Psoas muscle (tissue), 7 donors: ENCODE measurements at regions not wholly inside any gene's neighbourhood (a gene's known extent, or its start where the extent isn't known, plus 50 kb on each side); places are given as distances from the start of the nearest gene placed in this dataset.
"Not testable (repeated sequence)": the region's sequence is repeated elsewhere in the genome, so short reads cannot be mapped to it uniquely, and the experiment has no call there.

Source experiments
- ATAC-seq, 4 donors: fragments of 200-7000 bp; cut with Tn5 transposase; one replicate each; pipeline ENCODE4 v1.9.1; 2020; ENCODE audit warnings: moderate library complexity in 3 of 4, mild to moderate bottlenecking in 2 of 4
- DNase-seq, 2 donors: peaks; one replicate each; pipeline ENCODE4 v3.0.0-alpha.2; 2020
- H3K27ac ChIP-seq: fragments of 200-600 bp; one replicate; pipeline ENCODE4 v1.8.0; 2022
- H3K27me3 ChIP-seq, 3 donors: fragments of 200-600 bp in 1 of 3; one replicate each; pipeline versions ENCODE4 v1.6.1 to v1.8.0; 2013 to 2022; ENCODE audit warnings: low read length in 2 of 3, mild to moderate bottlenecking in 2 of 3, moderate library complexity in 1 of 3; ENCODE audit not compliant: insufficient read depth in 3 of 3
- H3K36me3 ChIP-seq, 2 donors: fragments of 200-600 bp in 1 of 2; one replicate each; pipeline versions ENCODE4 v1.6.1 to v1.8.0; 2013 to 2022; ENCODE audit warnings: low read depth in 1 of 2, mild to moderate bottlenecking in 1 of 2, moderate library complexity in 1 of 2; ENCODE audit not compliant: insufficient read depth in 1 of 2
- H3K4me1 ChIP-seq: fragments of 200-600 bp; one replicate; pipeline ENCODE4 v1.8.0; 2022
- H3K4me3 ChIP-seq: fragments of 200-600 bp; one replicate; pipeline ENCODE4 v1.8.0; 2022; ENCODE audit warnings: mild to moderate bottlenecking
- H3K9me3 ChIP-seq: fragments of 200-600 bp; one replicate; pipeline ENCODE4 v1.8.0; 2022
- WGBS, 3 donors: extraction: QIAGEN DNeasy Blood & Tissue Kit; methylation state at CpG; one replicate each; pipeline versions ENCODE4 v1.1.6 to v1.1.7; 2013; 5-methylcytosine and 5-hydroxymethylcytosine counted together
- intact Hi-C, 2 donors: fragments of 100-400 bp; cut with DNase I; formaldehyde crosslinking; loops; one replicate each; pipeline versions ENCODE4 v1.11.0 to v1.14.2; 2022
- TF ChIP-seq, protein P1 (sequence below): fragments of 200-600 bp; IDR thresholded peaks from one replicate; pipeline ENCODE4 v1.8.0; 2022; ENCODE audit warnings: antibody characterized with exemption
- donor health status: healthy with polysubstance abuse.
- donor health status: DM: no; HTN: no; CAD: no; lungs with moderate emphysema.
- donor health status: Bipolar disorder and iron deficiency.
- donor health status: healthy.
- donor health status: DM: yes; HTN: yes; CAD: no.
- donor health status: DM: no; HTN: no; CAD: no.
- donor health status: DM: yes; HTN: yes; CAD: no.

DNA sequence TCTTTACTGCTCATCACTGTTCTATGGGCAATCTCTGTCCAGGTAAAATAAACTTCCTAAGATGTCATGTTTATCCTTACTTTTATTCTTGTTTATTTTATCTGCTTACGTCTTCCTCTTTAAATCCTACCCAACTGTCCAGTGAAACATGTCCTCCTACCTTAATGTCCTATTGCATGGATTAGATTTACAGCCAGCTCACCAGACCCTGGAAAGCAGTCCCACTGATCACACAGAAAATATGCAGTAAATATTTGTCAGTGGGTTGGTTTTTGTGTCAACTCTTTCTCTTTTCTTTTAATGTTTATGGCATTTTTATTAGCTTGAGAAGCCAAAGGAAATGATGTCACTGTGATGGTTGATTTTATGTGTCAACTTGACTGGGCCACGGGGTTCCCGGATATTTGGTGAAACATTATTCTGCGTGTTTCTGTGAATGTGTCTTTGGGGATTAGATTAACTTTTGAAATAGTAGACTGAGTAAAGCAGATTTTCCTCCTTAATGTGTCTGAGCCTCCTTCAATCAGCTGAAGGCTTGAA, 258.3 kb downstream of the SRGAP2C start:
- Histone ChIP-seq H3K27me3 (no peaks in the 10 kb centered on the region), H3K27ac (no peak overlapping the region), H3K4me3 (no peak overlapping the region), H3K36me3 (no peaks in the 10 kb centered on the region), H3K4me1 (no peaks in the 10 kb centered on the region), H3K9me3 (peaks cover 10% of the 10 kb centered on the region)
- intact Hi-C loops: no loop called here
- ATAC-seq (no peak), DNase-seq (no peak)
- TF ChIP-seq, protein P1, sequence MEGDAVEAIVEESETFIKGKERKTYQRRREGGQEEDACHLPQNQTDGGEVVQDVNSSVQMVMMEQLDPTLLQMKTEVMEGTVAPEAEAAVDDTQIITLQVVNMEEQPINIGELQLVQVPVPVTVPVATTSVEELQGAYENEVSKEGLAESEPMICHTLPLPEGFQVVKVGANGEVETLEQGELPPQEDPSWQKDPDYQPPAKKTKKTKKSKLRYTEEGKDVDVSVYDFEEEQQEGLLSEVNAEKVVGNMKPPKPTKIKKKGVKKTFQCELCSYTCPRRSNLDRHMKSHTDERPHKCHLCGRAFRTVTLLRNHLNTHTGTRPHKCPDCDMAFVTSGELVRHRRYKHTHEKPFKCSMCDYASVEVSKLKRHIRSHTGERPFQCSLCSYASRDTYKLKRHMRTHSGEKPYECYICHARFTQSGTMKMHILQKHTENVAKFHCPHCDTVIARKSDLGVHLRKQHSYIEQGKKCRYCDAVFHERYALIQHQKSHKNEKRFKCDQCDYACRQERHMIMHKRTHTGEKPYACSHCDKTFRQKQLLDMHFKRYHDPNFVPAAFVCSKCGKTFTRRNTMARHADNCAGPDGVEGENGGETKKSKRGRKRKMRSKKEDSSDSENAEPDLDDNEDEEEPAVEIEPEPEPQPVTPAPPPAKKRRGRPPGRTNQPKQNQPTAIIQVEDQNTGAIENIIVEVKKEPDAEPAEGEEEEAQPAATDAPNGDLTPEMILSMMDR: no peak
- 51 to 69% (median 56%) methylated on average over 4 of the region's 4 CpGs for WGBS, 3 donors

DNA sequence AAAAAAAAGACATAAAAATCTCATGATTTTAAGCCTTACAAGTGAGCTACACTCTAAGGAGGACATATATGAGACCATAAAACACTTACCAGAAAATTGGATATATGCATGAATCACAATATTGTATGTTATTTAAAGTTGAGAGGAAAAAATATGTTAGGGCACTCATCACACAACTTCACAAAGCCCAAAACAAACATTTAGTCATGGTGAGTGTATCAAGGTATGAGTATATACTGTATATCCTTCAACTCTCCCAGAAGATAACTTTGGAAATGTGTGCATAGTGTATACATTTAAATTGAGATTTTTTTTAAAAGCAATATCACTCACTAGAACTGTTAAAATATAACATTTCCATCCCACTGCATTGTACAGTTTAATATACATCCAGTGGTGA, 259.3 kb downstream of the SRGAP2C start:
- DNase-seq (no peak), ATAC-seq (no peak)
- Histone ChIP-seq H3K9me3 (peaks cover 7% of the 10 kb centered on the region), H3K4me1 (no peaks in the 10 kb centered on the region), H3K4me3 (no peak overlapping the region), H3K27me3 (no peaks in the 10 kb centered on the region), H3K27ac (no peak overlapping the region), H3K36me3 (no peaks in the 10 kb centered on the region)
- TF ChIP-seq, protein P1: no peak
- intact Hi-C loops: no loop called here

DNA sequence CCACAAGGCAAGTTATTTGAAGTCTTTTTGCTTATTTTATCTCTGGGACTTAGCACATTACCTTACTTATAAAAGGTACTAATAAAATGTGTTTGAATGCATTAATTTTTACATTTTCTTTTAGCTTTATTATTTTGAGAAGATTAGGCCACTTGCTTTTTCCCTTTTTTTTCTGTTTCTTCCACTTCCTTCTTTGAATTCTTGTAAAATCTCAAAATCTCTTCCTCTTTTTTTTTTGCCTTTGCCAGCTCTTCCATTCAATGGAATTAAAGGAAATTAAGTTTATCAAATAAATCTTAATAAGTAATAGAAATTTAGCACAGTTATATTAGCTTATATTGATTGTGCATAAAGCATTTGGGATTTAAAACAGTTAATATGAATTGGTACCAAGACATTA, 260.9 kb downstream of the SRGAP2C start:
- H3K4me1 ChIP-seq: no peaks in the 10 kb centered on the region
- H3K27ac ChIP-seq: no peak overlapping the region
- H3K9me3 ChIP-seq: no peaks in the 10 kb centered on the region
- intact Hi-C loops: no loop called here
- H3K4me3 ChIP-seq: no peak overlapping the region
- DNase-seq (no peak), ATAC-seq (no peak)
- H3K36me3 ChIP-seq: no peaks in the 10 kb centered on the region
- no peaks in the 10 kb centered on the region for H3K27me3 ChIP-seq
- TF ChIP-seq, protein P1: no peak

DNA sequence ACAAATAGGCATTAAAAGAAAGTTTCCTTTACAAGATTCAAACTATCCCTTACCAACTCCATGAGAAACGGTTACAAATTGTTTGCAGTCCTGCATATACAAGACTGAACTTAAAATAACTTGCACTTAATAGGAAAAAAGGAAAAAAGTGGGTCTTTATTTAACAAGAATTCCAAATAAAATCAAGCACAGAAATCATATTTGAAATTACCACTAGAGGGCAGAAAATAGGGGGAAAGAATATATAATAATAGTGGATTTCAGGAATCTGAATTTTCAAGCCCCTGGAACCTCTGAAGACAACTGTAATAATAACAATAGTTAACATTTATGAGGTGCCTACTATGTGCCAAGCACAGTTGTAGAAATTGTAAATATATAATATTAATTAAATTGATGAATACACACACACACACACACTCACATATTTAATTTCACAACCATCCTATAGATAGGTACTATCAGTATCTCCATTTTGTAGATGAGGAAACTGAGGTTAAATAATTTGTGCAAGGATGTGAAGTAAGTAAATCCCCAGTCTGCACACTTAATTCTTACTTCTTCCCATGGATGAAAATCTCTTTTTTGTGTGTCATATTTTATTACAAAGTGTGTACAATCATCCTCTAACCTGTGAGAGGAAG, 262.6 kb downstream of the SRGAP2C start:
- WGBS, 3 donors: 13 to 22% (median 14%) methylated on average over 1 of the region's 1 CpG
- H3K27ac ChIP-seq, DNase-seq, H3K36me3 ChIP-seq, intact Hi-C loops, H3K4me1 ChIP-seq, H3K9me3 ChIP-seq, H3K27me3 ChIP-seq, H3K4me3 ChIP-seq, ATAC-seq: not testable (repeated sequence)

DNA sequence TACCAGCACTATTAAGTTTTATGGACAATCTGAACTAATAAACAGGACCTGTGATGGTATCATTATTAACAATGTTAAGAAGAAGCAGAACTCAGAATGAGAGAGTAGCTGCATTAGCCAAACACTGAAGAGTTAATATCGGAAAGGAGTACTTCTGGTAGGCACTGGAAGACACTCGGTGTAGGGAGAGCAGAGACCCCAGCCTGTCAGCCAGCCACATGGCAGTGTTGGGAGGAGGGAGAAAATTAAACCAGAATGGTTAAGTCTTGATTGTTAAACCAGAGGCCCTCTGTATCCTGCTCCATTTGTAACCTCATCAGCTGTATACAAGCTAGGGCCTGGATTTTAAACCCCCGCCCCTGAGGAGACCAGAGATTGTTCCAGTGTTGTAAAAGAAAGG, 263.3 kb downstream of the SRGAP2C start:
- H3K27ac ChIP-seq, H3K36me3 ChIP-seq, DNase-seq, H3K9me3 ChIP-seq, ATAC-seq, H3K4me3 ChIP-seq, H3K27me3 ChIP-seq, H3K4me1 ChIP-seq, intact Hi-C loops: not testable (repeated sequence)
- WGBS, 3 donors: 88 to 90% (median 89%) methylated on average over 3 of the region's 3 CpGs

DNA sequence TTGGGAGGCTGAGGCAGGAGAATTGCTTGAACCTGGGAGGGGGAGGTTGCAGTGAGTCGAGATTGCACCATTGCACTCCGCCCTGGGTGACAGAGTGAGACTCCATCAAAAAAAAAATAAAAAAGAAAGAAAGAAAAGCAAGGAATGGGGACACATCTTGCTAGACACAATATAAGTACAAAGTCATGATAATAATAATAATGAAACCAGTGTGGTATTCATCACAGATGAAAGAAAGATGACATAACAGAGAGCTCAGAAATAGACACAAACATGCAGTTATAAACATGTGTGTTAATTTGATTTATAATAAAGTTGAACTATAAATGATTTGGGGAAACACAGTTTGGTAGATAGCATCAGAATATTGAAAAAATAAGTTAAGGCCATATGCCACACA, 264.1 kb downstream of the SRGAP2C start:
- no peaks in the 10 kb centered on the region for H3K27me3 ChIP-seq
- TF ChIP-seq, protein P1: no peak
- DNase-seq (no peak), ATAC-seq (no peak)
- H3K9me3 ChIP-seq: no peaks in the 10 kb centered on the region
- H3K27ac ChIP-seq: no peak overlapping the region
- no peaks in the 10 kb centered on the region for H3K4me1 ChIP-seq
- 82 to 92% (median 88%) methylated on average over 2 of the region's 2 CpGs for WGBS, 3 donors
- no peaks in the 10 kb centered on the region for H3K36me3 ChIP-seq
- intact Hi-C loops: no loop called here
- no peak overlapping the region for H3K4me3 ChIP-seq
